ENCODE measurements at regions not wholly inside any gene's neighbourhood (a gene's known extent, or its start where the extent isn't known, plus 50 kb on each side); places are given as distances from the start of the nearest gene placed in this dataset.

- no peak overlapping the region for H3K27ac ChIP-seq
Measured at GRCh38 chr10:62643606-62644587, 160.6 kb upstream of the ADO start.

GRCh38 chr10:62647375-62648092 lies 157.0 kb upstream of the ADO start:
- H3K27me3 ChIP-seq, result no peaks in the 10 kb centered on the region
- no peak for DNase-seq (ENCODE audit: low spot score in 2 of 2)
- H3K4me1 ChIP-seq, result no peaks in the 10 kb centered on the region
- no peak overlapping the region for H3K4me3 ChIP-seq
- H3K36me3 ChIP-seq, result no peaks in the 10 kb centered on the region
- TF ChIP-seq CTCF (IDR thresholded peaks at IDR 0.05) (no peak), POLR2AphosphoS5 (IDR thresholded peaks at IDR 0.05) (no peak), POLR2A (IDR thresholded peaks at IDR 0.05) (no peak)
- H3K27ac ChIP-seq, result no peak overlapping the region
- H3K9me3 ChIP-seq, result no peaks in the 10 kb centered on the region
- intact Hi-C loops (cut with DNase I; ENCODE audit: low total_unique reads), result no loop called here

More at GRCh38 chr10:62643606-62644587, 160.6 kb upstream of the ADO start:
- Histone ChIP-seq H3K9me3 (no peaks in the 10 kb centered on the region), H3K4me1 (no peaks in the 10 kb centered on the region), H3K36me3 (no peaks in the 10 kb centered on the region), H3K4me3 (no peak overlapping the region), H3K27me3 (no peaks in the 10 kb centered on the region)
- no peak for DNase-seq (ENCODE audit: low spot score in 2 of 2)
- intact Hi-C loops (cut with DNase I; ENCODE audit: low total_unique reads), result no loop called here
- TF ChIP-seq POLR2A (IDR thresholded peaks at IDR 0.05), result no peak
- TF ChIP-seq POLR2AphosphoS5 (IDR thresholded peaks at IDR 0.05), result no peak
- no peak for TF ChIP-seq CTCF (IDR thresholded peaks at IDR 0.05)

- Histone ChIP-seq H3K36me3 (no peaks in the 10 kb centered on the region), H3K4me1 (no peaks in the 10 kb centered on the region), H3K27me3 (no peaks in the 10 kb centered on the region), H3K4me3 (no peak overlapping the region), H3K9me3 (no peaks in the 10 kb centered on the region), H3K27ac (no peak overlapping the region)
- no peak for TF ChIP-seq CTCF (IDR thresholded peaks at IDR 0.05)
- TF ChIP-seq POLR2A (IDR thresholded peaks at IDR 0.05), result no peak
- TF ChIP-seq POLR2AphosphoS5 (IDR thresholded peaks at IDR 0.05), result no peak
- DNase-seq (ENCODE audit: low spot score in 2 of 2), result no peak
- intact Hi-C loops (cut with DNase I; ENCODE audit: low total_unique reads), result no loop called here
Measured at GRCh38 chr10:62648921-62649320, 155.6 kb upstream of the ADO start.

- TF ChIP-seq POLR2AphosphoS5 (IDR thresholded peaks at IDR 0.05) (no peak), POLR2A (IDR thresholded peaks at IDR 0.05) (no peak), CTCF (IDR thresholded peaks at IDR 0.05) (no peak)
- intact Hi-C loops (cut with DNase I; ENCODE audit: low total_unique reads), result no loop called here
- no peak for DNase-seq (ENCODE audit: low spot score in 2 of 2)
- Histone ChIP-seq H3K4me1 (no peaks in the 10 kb centered on the region), H3K27me3 (no peaks in the 10 kb centered on the region), H3K27ac (no peak overlapping the region), H3K36me3 (no peaks in the 10 kb centered on the region), H3K9me3 (no peaks in the 10 kb centered on the region), H3K4me3 (no peak overlapping the region)
Measured at GRCh38 chr10:62650411-62650810, 154.1 kb upstream of the ADO start.

- Histone ChIP-seq H3K4me3 (no peak overlapping the region), H3K27me3 (no peaks in the 10 kb centered on the region), H3K27ac (no peak overlapping the region), H3K4me1 (no peaks in the 10 kb centered on the region), H3K36me3 (no peaks in the 10 kb centered on the region), H3K9me3 (no peaks in the 10 kb centered on the region)
- TF ChIP-seq POLR2A (IDR thresholded peaks at IDR 0.05), result no peak
- no peak for TF ChIP-seq CTCF (IDR thresholded peaks at IDR 0.05)
- no peak for DNase-seq (ENCODE audit: low spot score in 2 of 2)
- intact Hi-C loops (cut with DNase I; ENCODE audit: low total_unique reads), result no loop called here
Measured at GRCh38 chr10:62651341-62651740, 153.2 kb upstream of the ADO start.

Data from breast epithelium (tissue), 4 donors.